Caco-2 (cell line): ENCODE measurements at regions not wholly inside any gene's neighbourhood (a gene's known extent, or its start where the extent isn't known, plus 50 kb on each side); places are given as distances from the start of the nearest gene placed in this dataset.

Source experiments
- BruUV-seq: library from RNA; stranded (reverse); fragments of 400-500 nt; replicated peaks from 2 replicates; lab custom pipeline; 2021; lab: Mats Ljungman, UMichigan
- CTCF ChIA-PET: fragments of 300-600 bp; sonication (Branson Sonifier 250); formaldehyde crosslinking; loops from one replicate; lab custom pipeline; 2022; ENCODE audit warnings: antibody characterized with exemption; lab: Charles Lee
- POLR2A ChIA-PET: fragments of 300-600 bp; sonication (Branson Sonifier 250); formaldehyde crosslinking; loops from one replicate; lab custom pipeline; 2022; ENCODE audit warnings: antibody characterized with exemption; lab: Charles Lee
- DNase-seq, 2 experiments: peaks; one replicate each; pipeline versions ENCODE4 v3.0.0 to v3.0.0-alpha.2; 2020 to 2022
- H3K27me3 ChIP-seq: replicated peaks from 2 replicates; pipeline ENCODE4 v1.6.0; 2011; ENCODE audit warnings: low read length; ENCODE audit not compliant: control insufficient read depth, insufficient read depth
- H3K36me3 ChIP-seq: 2 replicates; pipeline ENCODE4 v1.5.1; 2011; ENCODE audit warnings: low read length; ENCODE audit not compliant: control insufficient read depth, insufficient read depth
- H3K4me1 ChIP-seq: fragments of 250-450 bp; sonication (Bioruptor Pico); 2 replicates; pipeline ENCODE4 v1.5.1; 2020; ENCODE audit warnings: mild to moderate bottlenecking
- H3K4me3 ChIP-seq: 2 replicates; pipeline ENCODE4 v1.5.1; 2011; ENCODE audit warnings: low read depth, mild to moderate bottlenecking, control low read depth, low read length
- H3K9me3 ChIP-seq: fragments of 250-450 bp; sonication (Bioruptor Pico); 2 replicates; pipeline ENCODE4 v1.5.1; 2020; ENCODE audit warnings: mild to moderate bottlenecking, moderate library complexity
- H3K27ac Mint-ChIP-seq: one replicate; pipeline ENCODE4 v1.8.0; 2022; ENCODE audit warnings: mixed read lengths; ENCODE audit not compliant: unreplicated experiment
- H3K27me3 Mint-ChIP-seq: one replicate; pipeline ENCODE4 v1.8.0; 2022; ENCODE audit warnings: mixed read lengths; ENCODE audit not compliant: insufficient read depth, unreplicated experiment
- H3K36me3 Mint-ChIP-seq: one replicate; pipeline ENCODE4 v1.8.0; 2022; ENCODE audit warnings: mild to moderate bottlenecking, mixed read lengths; ENCODE audit not compliant: insufficient read depth, unreplicated experiment
- H3K4me1 Mint-ChIP-seq: one replicate; pipeline ENCODE4 v1.8.0; 2022; ENCODE audit warnings: low read depth, mixed read lengths; ENCODE audit not compliant: unreplicated experiment
- H3K4me3 Mint-ChIP-seq: one replicate; pipeline ENCODE4 v1.8.0; 2022; ENCODE audit warnings: mild to moderate bottlenecking, moderate library complexity, mixed read lengths; ENCODE audit not compliant: unreplicated experiment
- H3K9me3 Mint-ChIP-seq: one replicate; pipeline ENCODE4 v1.8.0; 2022; ENCODE audit warnings: mixed read lengths; ENCODE audit not compliant: unreplicated experiment
- CTCF ChIP-seq, 2 experiments: fragments of 200-600 bp in 1 of 2; IDR thresholded peaks; 1 replicate in 1 of 2; 2 replicates in 1 of 2; pipeline versions ENCODE4 v1.5.1 to v1.8.0; 2011 to 2022; ENCODE audit warnings: antibody characterized with exemption in 1 of 2, control low read depth in 1 of 2, inconsistent platforms in 1 of 2, low read depth in 1 of 2, low read length in 1 of 2, mild to moderate bottlenecking in 1 of 2, moderate library complexity in 1 of 2; ENCODE audit not compliant: insufficient read depth in 1 of 2, severe bottlenecking in 1 of 2, unreplicated experiment in 1 of 2
- intact Hi-C: fragments of 100-400 bp; cut with micrococcal nuclease; formaldehyde crosslinking; loops from one replicate; pipeline ENCODE4 v1.10.0; 2022; ENCODE audit not compliant: unreplicated experiment

GRCh38 chr20:56857950-56858349 lies 228.8 kb downstream of the TFAP2C start:
- intact Hi-C loops: no loop called here
- no peaks in the 10 kb centered on the region for H3K36me3 ChIP-seq
- ChIA-PET CTCF (no interaction called here), POLR2A (no interaction called here)
- H3K27me3 ChIP-seq: peaks cover 3% of the 10 kb centered on the region
- H3K9me3 ChIP-seq: no peaks in the 10 kb centered on the region
- Mint-ChIP-seq H3K4me1 (no peaks in the 10 kb centered on the region), H3K4me3 (no peak overlapping the region), H3K27ac (no peak overlapping the region), H3K27me3 (peaks cover 12% of the 10 kb centered on the region), H3K9me3 (no peaks in the 10 kb centered on the region), H3K36me3 (no peaks in the 10 kb centered on the region)
- H3K4me3 ChIP-seq: no peak overlapping the region
- no peak for DNase-seq
- no TSS peak for BruUV-seq
- H3K4me1 ChIP-seq: 0 out of 2 replicates have a peak, but pooled peaks cover 8% of the 10 kb centered on the region
- no peak for TF ChIP-seq CTCF (IDR thresholded peaks at IDR 0.05; ENCODE audit: insufficient read depth in 1 of 2, low read depth in 1 of 2, low read length in 1 of 2, severe bottlenecking in 1 of 2, unreplicated experiment in 1 of 2)

- Histone ChIP-seq H3K27me3 (peaks cover 3% of the 10 kb centered on the region), H3K9me3 (no peaks in the 10 kb centered on the region), H3K4me1 (0 out of 2 replicates have a peak, but pooled peaks cover 8% of the 10 kb centered on the region), H3K36me3 (no peaks in the 10 kb centered on the region), H3K4me3 (no peak overlapping the region)
- no peak for TF ChIP-seq CTCF (IDR thresholded peaks at IDR 0.05; ENCODE audit: insufficient read depth in 1 of 2, low read depth in 1 of 2, low read length in 1 of 2, severe bottlenecking in 1 of 2, unreplicated experiment in 1 of 2)
- BruUV-seq: no TSS peak
- no peaks in the 10 kb centered on the region for H3K9me3 Mint-ChIP-seq
- H3K27ac Mint-ChIP-seq: no peak overlapping the region
- H3K27me3 Mint-ChIP-seq: peaks cover 17% of the 10 kb centered on the region
- CTCF ChIA-PET: interaction anchor here (0.5 to 3.4 kb wide), 2 partner anchors 15 to 422 kb away, joined by 3 to 19 read pairs; no protein-coding TSS in a partner anchor
- DNase-seq: no peak
- intact Hi-C loops: no loop called here
- H3K4me3 Mint-ChIP-seq: no peak overlapping the region
- H3K4me1 Mint-ChIP-seq: no peaks in the 10 kb centered on the region
- POLR2A ChIA-PET: no interaction called here
- H3K36me3 Mint-ChIP-seq: no peaks in the 10 kb centered on the region
These were observed 230.1 kb downstream of the TFAP2C start for GRCh38 chr20:56859039-56859800.

- Mint-ChIP-seq H3K36me3 (no peaks in the 10 kb centered on the region), H3K4me3 (no peak overlapping the region), H3K9me3 (no peaks in the 10 kb centered on the region), H3K27me3 (peaks cover 21% of the 10 kb centered on the region), H3K27ac (no peak overlapping the region), H3K4me1 (no peaks in the 10 kb centered on the region)
- TF ChIP-seq CTCF (IDR thresholded peaks at IDR 0.05; ENCODE audit: insufficient read depth in 1 of 2, low read depth in 1 of 2, low read length in 1 of 2, severe bottlenecking in 1 of 2, unreplicated experiment in 1 of 2): no peak
- POLR2A ChIA-PET: no interaction called here
- BruUV-seq: no TSS peak
- peaks cover 4% of the 10 kb centered on the region for H3K27me3 ChIP-seq
- peak in 1 of 2 experiments; percentile 70 for DNase-seq
- CTCF ChIA-PET: interaction anchor here (0.5 to 3.4 kb wide), 3 partner anchors 16 to 421 kb away, joined by 3 to 19 read pairs (median 3); no protein-coding TSS in a partner anchor
- intact Hi-C loops: no loop called here
- H3K4me3 ChIP-seq: no peak overlapping the region
- H3K4me1 ChIP-seq: 0 out of 2 replicates have a peak, but pooled peaks cover 8% of the 10 kb centered on the region
- H3K9me3 ChIP-seq: no peaks in the 10 kb centered on the region
- H3K36me3 ChIP-seq: no peaks in the 10 kb centered on the region
These were observed 230.7 kb downstream of the TFAP2C start for GRCh38 chr20:56859801-56860261.
